Thoracic aorta (tissue), 2 donors: ENCODE measurements at regions not wholly inside any gene's neighbourhood (a gene's known extent, or its start where the extent isn't known, plus 50 kb on each side); places are given as distances from the start of the nearest gene placed in this dataset.

ENCODE experiments used
- ATAC-seq: fragments of 150-250 bp; one replicate; pipeline ENCODE4 v1.8.0; 2017; ENCODE audit warnings: low read depth; ENCODE audit not compliant: insufficient number of reproducible peaks, low FRiP score
- DNase-seq: peaks from one replicate; pipeline ENCODE4 v3.0.0-alpha.2; 2020; ENCODE audit warnings: low spot score
- H3K27ac ChIP-seq, 2 donors: fragments of 200-600 bp; sonication (generic); 1 replicate in 1 of 2; 2 replicates in 1 of 2; pipeline ENCODE4 v1.5.1; 2016; ENCODE audit warnings: mild to moderate bottlenecking in 2 of 2, moderate library complexity in 2 of 2
- H3K27me3 ChIP-seq: fragments of 200-600 bp; sonication (generic); replicated peaks from 2 replicates; pipeline ENCODE4 v1.6.0; 2016; ENCODE audit warnings: mild to moderate bottlenecking; ENCODE audit not compliant: insufficient read depth
- H3K36me3 ChIP-seq: fragments of 200-600 bp; sonication (generic); one replicate; pipeline ENCODE4 v1.5.1; 2016
- H3K4me1 ChIP-seq, 2 donors: fragments of 200-600 bp; sonication (generic); 1 replicate in 1 of 2; 2 replicates in 1 of 2; pipeline versions ENCODE4 v1.5.1 to v1.6.0; 2016; ENCODE audit warnings: low read depth in 2 of 2, mild to moderate bottlenecking in 1 of 2; ENCODE audit not compliant: control insufficient read depth in 1 of 2
- H3K4me3 ChIP-seq: fragments of 200-600 bp; sonication (generic); 2 replicates; pipeline ENCODE4 v1.5.1; 2016; ENCODE audit warnings: mild to moderate bottlenecking
- H3K9me3 ChIP-seq: fragments of 200-600 bp; sonication (generic); 2 replicates; pipeline ENCODE4 v1.5.1; 2016
- TF ChIP-seq, protein P1 (sequence below): fragments of 200-600 bp; sonication (generic); IDR thresholded peaks from one replicate; pipeline ENCODE4 v1.5.1; 2019; ENCODE audit warnings: antibody characterized with exemption

DNA sequence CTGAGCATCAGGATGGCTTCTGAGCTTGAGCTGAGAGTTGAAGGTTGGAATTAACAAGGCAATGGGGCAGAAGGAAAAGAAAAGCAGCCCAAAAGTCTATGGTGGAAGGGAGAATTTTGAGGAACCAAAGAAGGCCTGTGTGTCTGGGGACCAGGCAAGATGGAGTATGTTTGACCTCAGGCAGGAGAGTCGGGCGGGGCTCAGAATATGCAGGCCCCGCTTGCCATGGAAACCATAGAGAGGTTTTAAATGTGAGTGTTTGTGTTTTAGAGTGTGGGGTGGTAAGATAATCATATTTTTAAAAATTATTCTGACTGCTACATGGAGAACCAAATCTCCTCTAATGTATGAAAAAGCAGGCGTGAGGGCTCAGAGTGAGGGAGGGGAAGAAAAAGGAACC lies 174.0 kb upstream of the PPP2R2B start:
- no peaks in the 10 kb centered on the region for H3K9me3 ChIP-seq
- H3K27me3 ChIP-seq: no peaks in the 10 kb centered on the region
- TF ChIP-seq, protein P1, sequence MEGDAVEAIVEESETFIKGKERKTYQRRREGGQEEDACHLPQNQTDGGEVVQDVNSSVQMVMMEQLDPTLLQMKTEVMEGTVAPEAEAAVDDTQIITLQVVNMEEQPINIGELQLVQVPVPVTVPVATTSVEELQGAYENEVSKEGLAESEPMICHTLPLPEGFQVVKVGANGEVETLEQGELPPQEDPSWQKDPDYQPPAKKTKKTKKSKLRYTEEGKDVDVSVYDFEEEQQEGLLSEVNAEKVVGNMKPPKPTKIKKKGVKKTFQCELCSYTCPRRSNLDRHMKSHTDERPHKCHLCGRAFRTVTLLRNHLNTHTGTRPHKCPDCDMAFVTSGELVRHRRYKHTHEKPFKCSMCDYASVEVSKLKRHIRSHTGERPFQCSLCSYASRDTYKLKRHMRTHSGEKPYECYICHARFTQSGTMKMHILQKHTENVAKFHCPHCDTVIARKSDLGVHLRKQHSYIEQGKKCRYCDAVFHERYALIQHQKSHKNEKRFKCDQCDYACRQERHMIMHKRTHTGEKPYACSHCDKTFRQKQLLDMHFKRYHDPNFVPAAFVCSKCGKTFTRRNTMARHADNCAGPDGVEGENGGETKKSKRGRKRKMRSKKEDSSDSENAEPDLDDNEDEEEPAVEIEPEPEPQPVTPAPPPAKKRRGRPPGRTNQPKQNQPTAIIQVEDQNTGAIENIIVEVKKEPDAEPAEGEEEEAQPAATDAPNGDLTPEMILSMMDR: no peak
- H3K36me3 ChIP-seq: no peaks in the 10 kb centered on the region
- no peak for ATAC-seq
- no peak overlapping the region for H3K27ac ChIP-seq
- H3K4me3 ChIP-seq: no peak overlapping the region
- H3K4me1 ChIP-seq: no peaks in the 10 kb centered on the region
- DNase-seq: no peak

DNA sequence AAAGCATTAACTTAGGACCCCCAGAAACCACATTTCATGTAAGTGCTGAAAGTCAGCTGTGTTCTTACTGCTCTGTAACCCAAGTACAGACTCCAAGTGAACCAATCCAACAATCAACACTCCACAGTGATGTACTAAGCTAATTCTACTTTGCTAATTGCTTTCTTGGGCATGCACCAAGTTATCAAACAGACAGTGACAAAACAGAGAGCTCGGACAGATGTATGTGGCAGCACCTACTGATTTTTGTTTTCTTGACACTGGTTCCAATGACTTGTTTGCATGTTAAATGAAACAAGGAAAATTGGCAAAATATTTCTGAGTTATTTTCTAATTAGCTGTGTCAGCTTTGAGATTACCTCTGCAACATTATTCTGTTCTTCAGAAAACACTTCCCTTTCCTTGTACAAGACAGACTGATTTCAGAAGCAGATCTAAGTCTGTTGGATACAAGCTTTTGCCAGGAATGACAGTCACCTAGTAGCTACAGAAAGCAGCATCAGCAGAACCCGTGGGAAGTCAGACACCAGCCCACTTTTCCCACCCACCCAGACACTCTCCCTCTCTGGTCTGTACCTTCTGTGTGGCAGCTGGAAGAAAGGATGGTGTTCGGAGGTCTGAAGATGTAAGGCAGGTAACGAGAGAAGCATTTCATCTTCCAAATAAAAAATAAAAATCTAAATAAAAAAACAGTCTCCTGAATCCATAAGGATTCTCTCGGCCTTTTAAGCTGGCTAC lies 176.7 kb upstream of the PPP2R2B start:
- ATAC-seq: no peak
- TF ChIP-seq, protein P1: no peak
- H3K9me3 ChIP-seq: no peaks in the 10 kb centered on the region

DNA sequence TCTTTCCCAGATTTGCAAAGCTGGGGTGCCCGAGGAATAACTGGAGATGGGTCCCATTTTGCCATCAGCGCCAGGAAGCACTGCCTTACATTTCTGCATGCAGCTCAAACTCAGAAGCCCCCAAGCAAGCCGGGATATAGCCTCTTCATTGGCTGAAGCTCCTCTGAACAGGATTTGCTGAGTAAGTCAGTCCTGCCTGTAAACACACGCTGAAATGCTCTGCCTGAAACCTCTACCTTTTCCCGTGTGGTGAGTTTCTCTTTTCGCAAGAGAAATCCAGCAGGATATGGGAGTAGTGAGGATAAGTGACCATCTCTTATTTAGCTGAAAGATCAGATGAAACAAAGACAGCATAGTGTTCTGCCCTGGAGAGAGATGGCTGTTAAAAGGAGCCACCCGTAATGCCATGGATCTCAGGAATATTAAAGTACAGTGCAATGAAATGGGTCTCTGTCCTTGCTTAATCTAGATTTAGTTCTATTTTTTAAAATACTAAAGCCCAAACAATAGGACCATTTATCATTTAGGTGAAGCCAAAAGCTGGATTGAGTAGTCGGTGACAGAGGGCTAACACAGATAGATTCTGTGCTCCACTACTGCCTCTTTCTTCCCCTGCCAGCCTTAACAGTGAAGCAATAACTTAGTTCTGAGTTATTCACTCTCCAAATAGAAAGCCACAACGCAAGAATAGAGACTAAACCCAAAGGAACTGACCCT lies 177.5 kb upstream of the PPP2R2B start:
- TF ChIP-seq, protein P1: no peak
- Histone ChIP-seq H3K27ac (no peak overlapping the region), H3K27me3 (no peaks in the 10 kb centered on the region), H3K36me3 (no peaks in the 10 kb centered on the region), H3K4me1 (no peaks in the 10 kb centered on the region), H3K9me3 (no peaks in the 10 kb centered on the region), H3K4me3 (no peak overlapping the region)
- ATAC-seq (no peak), DNase-seq (no peak)

More for the DNA sequence above, 176.7 kb upstream of the PPP2R2B start:
- Histone ChIP-seq H3K27me3 (no peaks in the 10 kb centered on the region), H3K4me3 (no peak overlapping the region), H3K27ac (no peak overlapping the region), H3K4me1 (no peaks in the 10 kb centered on the region), H3K36me3 (no peaks in the 10 kb centered on the region)
- DNase-seq: no peak

DNA sequence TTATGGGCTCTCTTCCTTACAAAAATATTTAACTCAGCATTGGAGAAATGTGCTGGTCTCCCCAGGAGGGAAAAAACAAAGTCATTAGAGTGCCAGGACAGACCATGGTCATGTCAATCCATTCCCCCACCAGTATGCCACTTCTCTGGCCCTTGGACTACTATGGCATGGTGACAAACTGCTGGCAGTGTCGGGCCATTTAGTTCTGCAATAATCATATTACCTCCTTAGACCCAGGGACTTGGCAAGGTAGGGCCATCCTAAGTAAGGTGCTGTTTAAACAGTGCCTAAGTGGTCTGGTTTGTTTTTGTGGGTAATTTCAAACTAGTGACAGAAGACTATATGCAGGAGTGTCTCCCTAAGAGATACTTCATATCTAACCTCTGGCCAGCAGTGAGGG lies 177.8 kb upstream of the STK32A start:
- H3K27ac ChIP-seq: no peak overlapping the region

DNA sequence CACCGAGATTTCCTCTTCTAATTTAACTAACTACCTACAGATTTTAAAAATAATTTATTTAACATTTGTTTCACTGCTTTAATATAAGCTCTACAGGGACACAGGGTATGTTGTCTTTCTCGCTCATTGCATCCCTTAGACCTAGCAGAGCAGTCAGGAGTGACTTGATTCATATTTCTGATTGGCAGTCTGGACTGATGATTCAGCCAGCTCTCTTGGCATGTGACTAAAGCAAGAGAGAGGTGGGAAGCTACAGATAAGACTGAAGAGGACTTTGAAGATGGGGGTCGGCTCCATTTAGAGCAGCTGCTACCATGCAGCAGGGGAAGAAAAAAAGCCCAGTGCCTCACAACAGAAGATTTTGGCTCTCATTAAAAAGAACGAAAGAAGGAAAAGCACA lies 173.4 kb upstream of the STK32A start:
- no peaks in the 10 kb centered on the region for H3K9me3 ChIP-seq
- DNase-seq (no peak), ATAC-seq (no peak)
- no peaks in the 10 kb centered on the region for H3K36me3 ChIP-seq
- no peaks in the 10 kb centered on the region for H3K27me3 ChIP-seq
- no peaks in the 10 kb centered on the region for H3K4me1 ChIP-seq
- no peak overlapping the region for H3K27ac ChIP-seq
- H3K4me3 ChIP-seq: no peak overlapping the region
- TF ChIP-seq, protein P1: no peak

More for the DNA sequence above, 177.8 kb upstream of the STK32A start:
- DNase-seq (no peak), ATAC-seq (no peak)
- TF ChIP-seq, protein P1: no peak
- Histone ChIP-seq H3K9me3 (no peaks in the 10 kb centered on the region), H3K27me3 (no peaks in the 10 kb centered on the region), H3K36me3 (no peaks in the 10 kb centered on the region), H3K4me1 (no peaks in the 10 kb centered on the region), H3K4me3 (no peak overlapping the region)
